ENCODE measurements at regions not wholly inside any gene's neighbourhood (a gene's known extent, or its start where the extent isn't known, plus 50 kb on each side); places are given as distances from the start of the nearest gene placed in this dataset.
"Not testable (repeated sequence)": the region's sequence is repeated elsewhere in the genome, so short reads cannot be mapped to it uniquely, and the experiment has no call there.

GRCh38 chr1:177406323-177406722 lies 235.6 kb downstream of the BRINP2 start:
- TF ChIP-seq POLR2A, CTCF (IDR thresholded peaks at IDR 0.05): not testable (repeated sequence)
